Stimulated activated memory B cell treated with anti-CD40 and anti-IgM and Interleukin-4, amounts not matched to agents 10 μg/mL and 1 μg/mL and 100 μg/mL, for 72 hours (primary cell): ENCODE measurements at regions not wholly inside any gene's neighbourhood (a gene's known extent, or its start where the extent isn't known, plus 50 kb on each side); places are given as distances from the start of the nearest gene placed in this dataset.

Experiments
- ATAC-seq: fragments of 150-1000 bp; cut with Tn5 transposase; 2 replicates; pipeline ENCODE4 v1.10.0; 2021
- H3K27ac Mint-ChIP-seq: one replicate; pipeline ENCODE4 v1.8.0; 2022; ENCODE audit warnings: mild to moderate bottlenecking, mixed read lengths
- H3K27me3 Mint-ChIP-seq: one replicate; pipeline ENCODE4 v1.8.0; 2022; ENCODE audit warnings: mixed read lengths
- H3K36me3 Mint-ChIP-seq: one replicate; pipeline ENCODE4 v1.8.0; 2022; ENCODE audit warnings: mixed read lengths
- H3K4me1 Mint-ChIP-seq: one replicate; pipeline ENCODE4 v1.8.0; 2022; ENCODE audit warnings: mixed read lengths
- H3K4me3 Mint-ChIP-seq: one replicate; pipeline ENCODE4 v1.8.0; 2022; ENCODE audit warnings: mild to moderate bottlenecking, moderate library complexity, mixed read lengths
- H3K9me3 Mint-ChIP-seq: one replicate; pipeline ENCODE4 v1.8.0; 2022; ENCODE audit warnings: mixed read lengths

DNA sequence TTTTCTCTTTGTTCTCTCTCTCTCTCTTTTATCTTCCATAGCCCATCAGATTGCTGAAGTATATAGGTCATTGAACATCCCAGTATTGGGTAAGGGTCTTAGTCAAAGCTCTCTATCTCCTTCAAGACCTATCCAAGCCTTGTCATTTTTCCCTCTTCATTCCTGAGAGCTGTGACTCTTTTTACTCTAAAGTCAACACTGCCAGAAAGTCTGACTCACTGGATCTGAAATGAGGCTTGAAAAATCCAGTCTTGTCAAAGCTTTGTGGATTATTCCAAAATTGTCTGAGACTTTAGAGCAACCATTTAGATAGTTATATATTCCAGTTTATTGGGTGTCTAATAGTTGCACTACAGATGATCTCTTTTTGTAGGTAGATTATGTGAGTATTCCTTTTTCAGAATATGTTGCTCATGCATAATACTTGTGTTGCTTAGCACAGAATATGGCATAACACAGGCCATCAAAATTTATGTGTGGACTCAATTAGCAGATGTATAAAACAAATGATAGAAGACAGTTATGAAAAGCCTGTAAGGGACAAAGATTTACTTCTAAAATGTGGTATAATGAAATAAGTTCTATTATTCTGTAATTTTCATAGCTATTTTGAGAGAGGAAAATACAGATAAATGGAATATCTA lies 389.3 kb upstream of the PCDH9 start:
- H3K9me3 Mint-ChIP-seq: peaks cover 2% of the 10 kb centered on the region
- H3K36me3 Mint-ChIP-seq: no peaks in the 10 kb centered on the region
- no peak overlapping the region for H3K27ac Mint-ChIP-seq
- H3K4me3 Mint-ChIP-seq: no peak overlapping the region
- H3K27me3 Mint-ChIP-seq: no peaks in the 10 kb centered on the region
- ATAC-seq: no peak
- no peaks in the 10 kb centered on the region for H3K4me1 Mint-ChIP-seq

DNA sequence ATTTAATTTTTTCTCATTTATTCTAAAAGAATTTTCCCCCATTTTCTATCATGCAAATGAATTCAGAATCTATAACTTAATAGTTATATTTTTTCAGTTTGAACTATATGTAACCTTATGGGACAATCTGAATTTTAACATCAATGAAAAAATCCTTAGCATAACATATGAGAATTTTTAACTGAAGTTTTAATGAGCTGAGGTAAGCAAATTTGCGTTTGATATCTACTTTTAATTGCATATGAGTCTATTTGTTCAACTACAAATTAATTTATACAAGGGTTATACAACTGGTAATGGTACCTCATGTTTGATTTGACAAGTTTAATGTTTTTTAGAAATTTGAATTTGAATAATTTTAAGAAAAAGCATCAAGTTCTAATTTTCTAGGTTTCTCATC lies 384.4 kb upstream of the PCDH9 start:
- Mint-ChIP-seq H3K4me3 (no peak overlapping the region), H3K27me3 (no peaks in the 10 kb centered on the region), H3K9me3 (no peaks in the 10 kb centered on the region), H3K36me3 (no peaks in the 10 kb centered on the region), H3K27ac (no peak overlapping the region), H3K4me1 (no peaks in the 10 kb centered on the region)
- no peak for ATAC-seq

DNA sequence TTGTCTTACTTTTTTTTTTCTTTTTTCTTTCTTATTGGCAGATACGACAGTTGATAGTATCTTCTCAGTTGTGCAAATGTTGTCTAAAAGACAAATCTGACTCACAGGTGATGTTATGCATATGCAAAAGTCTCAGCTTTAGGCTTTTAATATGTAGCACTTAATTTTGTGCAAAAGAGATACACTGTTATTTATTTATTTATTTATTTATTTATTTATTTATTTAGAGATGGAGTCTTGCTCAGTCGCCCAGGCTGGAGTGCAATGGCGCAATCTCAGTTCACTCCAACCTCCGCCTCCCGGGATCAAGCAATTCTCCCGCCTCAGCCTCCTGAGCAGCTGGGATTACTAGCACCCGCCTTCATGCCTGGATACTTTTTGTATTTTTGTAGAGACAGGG lies 383.9 kb upstream of the PCDH9 start:
- Mint-ChIP-seq H3K36me3 (no peaks in the 10 kb centered on the region), H3K27ac (no peak overlapping the region), H3K4me3 (no peak overlapping the region), H3K9me3 (no peaks in the 10 kb centered on the region), H3K4me1 (no peaks in the 10 kb centered on the region), H3K27me3 (no peaks in the 10 kb centered on the region)
- no peak for ATAC-seq

DNA sequence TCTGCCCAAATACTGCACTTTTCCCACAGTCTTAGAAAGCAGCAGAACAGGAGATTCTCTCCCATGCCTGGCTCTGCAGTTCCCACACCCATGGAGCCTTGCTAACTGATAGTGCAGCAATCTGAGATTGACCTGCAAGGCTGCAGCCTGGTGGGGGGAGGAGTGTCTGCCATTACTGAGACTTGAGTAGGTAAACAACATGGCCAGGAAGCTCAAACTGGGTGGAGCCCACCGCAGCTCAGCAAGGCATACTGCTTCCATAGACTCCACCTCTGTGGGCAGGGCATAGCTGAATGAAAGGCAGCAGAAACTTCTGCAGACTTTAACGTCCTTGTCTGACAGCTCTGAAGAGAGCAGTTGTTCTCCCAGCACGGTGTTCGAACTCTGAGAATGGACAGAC lies 358.5 kb upstream of the PCDH9 start:
- no peaks in the 10 kb centered on the region for H3K36me3 Mint-ChIP-seq
- peaks cover 11% of the 10 kb centered on the region for H3K9me3 Mint-ChIP-seq
- no peaks in the 10 kb centered on the region for H3K4me1 Mint-ChIP-seq
- H3K27me3 Mint-ChIP-seq: no peaks in the 10 kb centered on the region
- no peak overlapping the region for H3K4me3 Mint-ChIP-seq
- H3K27ac Mint-ChIP-seq: no peak overlapping the region
- no peak for ATAC-seq

DNA sequence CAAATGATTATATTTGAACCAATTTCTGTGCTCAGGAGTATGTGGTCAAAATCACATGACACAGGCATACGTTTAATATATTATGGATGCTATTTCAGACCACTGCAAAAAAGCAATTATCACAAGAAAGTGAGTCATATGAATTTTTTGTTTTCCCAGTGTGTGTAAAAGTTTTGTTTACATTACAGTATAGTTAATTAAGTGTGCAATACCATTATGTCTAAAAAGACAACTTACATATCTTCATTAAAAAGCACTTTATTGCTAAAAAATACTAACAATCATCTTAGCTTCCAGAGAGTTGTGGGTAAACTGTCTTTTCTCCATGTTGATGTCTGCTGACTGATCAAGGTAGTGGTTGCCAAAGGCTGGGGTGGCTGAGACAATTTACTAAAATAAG lies 347.2 kb upstream of the PCDH9 start:
- Mint-ChIP-seq H3K36me3 (no peaks in the 10 kb centered on the region), H3K27me3 (no peaks in the 10 kb centered on the region), H3K4me1 (no peaks in the 10 kb centered on the region), H3K4me3 (no peak overlapping the region), H3K27ac (no peak overlapping the region), H3K9me3 (no peaks in the 10 kb centered on the region)
- ATAC-seq: no peak

DNA sequence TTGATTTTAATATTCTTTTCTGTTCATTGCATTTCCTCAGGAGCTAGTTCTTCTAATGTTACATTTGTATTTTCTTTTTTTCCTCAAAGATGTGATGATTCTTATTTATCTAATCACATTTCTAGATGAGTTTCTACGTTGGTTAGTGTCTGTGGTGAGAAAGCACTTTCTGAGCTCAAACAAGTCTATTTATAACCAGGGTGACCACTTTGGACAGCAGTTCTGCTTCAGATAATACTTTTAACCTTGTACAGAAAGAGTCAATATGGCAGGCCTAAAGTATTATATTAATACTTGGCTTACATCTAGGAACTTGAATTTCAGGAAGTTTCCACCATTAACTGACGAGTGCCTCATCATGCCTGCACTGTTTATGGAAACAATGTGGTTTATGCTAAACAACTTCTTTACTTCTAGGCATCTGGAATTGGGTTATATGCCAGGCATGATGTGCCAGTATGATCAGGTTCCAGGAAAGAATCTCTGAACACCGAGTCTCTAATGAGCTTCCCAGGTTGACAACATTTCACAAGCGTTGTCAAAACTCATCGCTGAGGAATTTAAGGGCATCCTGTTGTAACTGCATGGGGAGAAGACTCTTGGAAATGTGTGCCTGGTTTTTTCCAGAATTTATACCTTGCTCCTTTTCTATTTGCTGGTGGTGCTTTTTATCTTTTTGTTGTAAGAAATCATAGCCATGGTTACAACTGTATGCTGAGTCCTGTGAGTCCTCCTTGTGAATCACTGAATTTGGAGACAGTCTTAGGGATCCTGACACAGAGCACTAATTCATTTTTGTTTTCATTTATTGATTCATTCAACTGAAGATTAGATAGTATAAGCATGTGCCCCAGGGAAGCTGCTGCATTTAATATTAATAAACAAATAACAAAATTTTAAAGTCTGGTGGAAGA lies 344.4 kb upstream of the PCDH9 start:
- ATAC-seq: no peak
- Mint-ChIP-seq H3K4me3 (no peak overlapping the region), H3K27me3 (no peaks in the 10 kb centered on the region), H3K36me3 (no peaks in the 10 kb centered on the region), H3K4me1 (no peaks in the 10 kb centered on the region), H3K27ac (no peak overlapping the region), H3K9me3 (no peaks in the 10 kb centered on the region)

DNA sequence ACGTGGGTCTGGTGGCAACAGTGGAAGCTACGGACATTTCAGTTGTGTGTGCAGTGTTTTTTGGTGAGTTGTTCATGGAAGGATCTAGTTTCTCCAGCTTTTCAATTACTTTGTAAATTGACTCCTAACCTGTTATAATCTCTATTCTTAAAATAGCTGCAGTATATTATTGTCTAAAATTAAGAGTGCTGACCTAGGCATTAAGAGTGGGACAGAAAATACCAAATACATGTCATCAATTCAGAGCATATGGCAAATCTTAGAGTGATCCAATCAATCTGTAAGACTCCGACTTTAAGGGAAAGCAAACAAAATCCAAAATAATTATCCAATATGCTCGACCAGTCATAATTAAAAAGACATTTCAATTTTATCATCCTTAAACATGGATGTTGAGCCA lies 338.1 kb upstream of the PCDH9 start:
- H3K36me3 Mint-ChIP-seq: no peaks in the 10 kb centered on the region
- H3K27ac Mint-ChIP-seq: no peak overlapping the region
- H3K9me3 Mint-ChIP-seq: peaks cover 2% of the 10 kb centered on the region
- no peak for ATAC-seq
- no peaks in the 10 kb centered on the region for H3K4me1 Mint-ChIP-seq
- no peaks in the 10 kb centered on the region for H3K27me3 Mint-ChIP-seq
- no peak overlapping the region for H3K4me3 Mint-ChIP-seq

DNA sequence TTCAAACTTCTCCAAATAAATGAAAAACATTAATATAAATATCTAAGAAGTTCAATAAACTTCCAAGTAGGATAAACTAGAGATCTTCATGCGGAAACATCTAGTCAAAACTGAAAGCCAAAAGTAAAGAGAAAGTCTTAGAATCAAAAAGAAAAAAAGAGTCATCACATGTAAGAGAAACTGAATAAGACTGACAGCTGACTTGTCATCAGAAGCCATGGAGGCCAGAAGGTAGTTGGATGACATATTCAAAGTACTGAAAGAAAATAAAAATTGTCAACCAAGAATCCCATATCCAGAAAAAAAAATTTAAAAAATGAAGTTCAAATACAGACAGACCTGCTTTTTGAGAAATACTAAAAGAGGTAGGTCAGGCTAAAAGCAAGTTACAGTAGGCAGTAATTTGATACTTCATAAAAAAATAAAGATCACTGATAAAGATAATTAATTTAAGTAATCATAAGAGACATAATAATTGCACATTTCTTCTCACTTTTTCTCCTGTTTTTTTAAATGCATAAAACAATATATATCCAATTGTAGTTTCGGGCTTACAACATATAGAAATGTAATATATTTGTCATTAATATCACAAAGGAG lies 327.6 kb upstream of the PCDH9 start:
- H3K36me3 Mint-ChIP-seq: no peaks in the 10 kb centered on the region
- H3K9me3 Mint-ChIP-seq: peaks cover 10% of the 10 kb centered on the region
- H3K27ac Mint-ChIP-seq: no peak overlapping the region
- no peak overlapping the region for H3K4me3 Mint-ChIP-seq
- no peaks in the 10 kb centered on the region for H3K27me3 Mint-ChIP-seq
- no peak for ATAC-seq
- H3K4me1 Mint-ChIP-seq: no peaks in the 10 kb centered on the region

DNA sequence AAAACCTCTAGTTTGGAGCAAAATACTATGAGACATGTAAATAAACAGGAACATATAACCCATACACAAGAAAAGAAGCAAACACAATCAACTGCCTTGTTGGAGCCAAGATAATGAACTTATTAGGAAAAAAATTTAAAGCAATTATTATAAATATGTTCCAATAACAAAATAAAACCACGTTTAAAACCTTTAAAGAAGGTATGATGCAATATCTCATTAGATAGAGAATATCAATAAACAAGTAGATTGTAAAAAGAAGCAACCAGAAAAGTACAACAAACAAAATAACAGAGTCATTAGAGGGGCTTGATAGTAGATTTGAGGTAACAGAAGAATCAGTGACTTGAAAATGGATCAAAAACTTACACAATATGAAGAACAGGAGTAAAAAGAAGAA lies 327.0 kb upstream of the PCDH9 start:
- Mint-ChIP-seq H3K27ac (no peak overlapping the region), H3K4me3 (no peak overlapping the region), H3K27me3 (no peaks in the 10 kb centered on the region), H3K9me3 (peaks cover 10% of the 10 kb centered on the region), H3K4me1 (no peaks in the 10 kb centered on the region), H3K36me3 (no peaks in the 10 kb centered on the region)
- ATAC-seq: no peak

DNA sequence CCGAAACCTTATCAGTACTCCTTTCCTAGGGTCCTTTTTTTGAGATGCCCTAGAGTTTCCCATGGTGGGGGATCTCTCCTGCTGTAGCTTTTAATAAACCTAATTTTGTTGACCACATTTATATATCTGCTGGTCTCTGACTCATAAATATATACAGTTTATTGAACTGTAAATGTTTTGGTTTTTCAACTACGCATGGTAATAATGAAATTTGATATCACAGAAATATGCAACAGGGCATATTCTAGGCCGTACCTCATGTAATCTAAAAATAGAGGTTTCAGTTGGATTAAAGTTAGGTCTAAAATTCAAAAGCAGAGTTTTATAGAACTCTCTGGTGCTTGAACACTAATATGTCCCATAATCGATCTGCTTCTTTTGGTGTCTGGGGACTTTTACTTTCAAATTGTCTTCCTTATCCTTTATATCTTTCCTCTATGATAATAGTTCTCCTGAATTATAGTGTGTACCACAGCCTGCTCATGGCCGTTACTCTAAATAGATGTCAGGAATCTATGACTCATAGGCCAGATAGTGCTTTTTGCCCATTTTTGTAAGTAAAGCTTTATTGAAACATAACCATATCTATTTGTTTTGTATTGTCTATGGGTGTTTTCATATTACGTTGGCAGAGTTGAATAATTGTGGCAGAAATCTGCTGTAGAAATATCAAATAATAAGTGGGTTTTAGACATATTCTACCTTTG lies 324.8 kb upstream of the PCDH9 start:
- H3K27ac Mint-ChIP-seq: no peak overlapping the region
- H3K4me1 Mint-ChIP-seq: no peaks in the 10 kb centered on the region
- H3K9me3 Mint-ChIP-seq: peaks cover 10% of the 10 kb centered on the region
- no peaks in the 10 kb centered on the region for H3K36me3 Mint-ChIP-seq
- no peak for ATAC-seq
- no peaks in the 10 kb centered on the region for H3K27me3 Mint-ChIP-seq
- H3K4me3 Mint-ChIP-seq: no peak overlapping the region

DNA sequence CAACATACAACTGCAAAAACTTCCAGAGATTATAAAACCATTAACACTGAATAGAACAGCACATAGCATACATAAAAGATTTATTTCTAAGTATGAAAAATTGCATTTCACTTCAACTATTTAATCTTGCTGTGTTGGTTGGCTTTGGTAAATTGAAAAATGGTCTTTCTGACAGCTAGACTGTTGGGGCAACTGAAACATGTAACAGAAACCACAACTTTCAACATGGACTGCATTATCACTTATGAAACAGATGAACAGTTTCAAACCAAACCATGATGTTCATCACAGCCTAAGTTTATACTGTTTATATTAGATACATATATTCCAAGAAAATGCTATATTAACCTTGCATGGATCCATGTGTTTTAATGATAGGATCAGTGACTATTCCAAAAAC lies 324.1 kb upstream of the PCDH9 start:
- H3K9me3 Mint-ChIP-seq: peaks cover 10% of the 10 kb centered on the region
- no peaks in the 10 kb centered on the region for H3K27me3 Mint-ChIP-seq
- no peaks in the 10 kb centered on the region for H3K36me3 Mint-ChIP-seq
- H3K4me3 Mint-ChIP-seq: no peak overlapping the region
- no peak for ATAC-seq
- H3K27ac Mint-ChIP-seq: no peak overlapping the region
- no peaks in the 10 kb centered on the region for H3K4me1 Mint-ChIP-seq

DNA sequence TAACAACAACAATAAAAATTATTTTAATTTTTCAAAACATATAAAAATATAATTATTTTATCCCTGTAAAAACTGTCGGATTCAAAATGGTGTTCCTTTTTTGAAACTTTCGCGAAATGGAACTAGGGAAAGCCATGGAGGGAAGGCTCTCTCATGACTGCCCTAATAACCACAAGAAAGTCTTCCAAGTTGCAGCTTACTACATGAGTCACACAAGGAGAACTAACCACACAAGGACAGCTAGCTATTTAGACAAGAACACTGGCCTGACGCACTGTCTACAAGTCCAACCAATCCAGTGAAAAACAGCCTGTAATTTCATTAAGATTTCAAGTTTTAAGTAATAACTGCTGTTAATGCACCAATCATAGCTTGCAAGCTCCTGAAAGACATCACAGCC lies 319.2 kb upstream of the PCDH9 start:
- Mint-ChIP-seq H3K9me3 (no peaks in the 10 kb centered on the region), H3K27ac (no peak overlapping the region), H3K4me3 (no peak overlapping the region), H3K36me3 (no peaks in the 10 kb centered on the region), H3K27me3 (no peaks in the 10 kb centered on the region), H3K4me1 (no peaks in the 10 kb centered on the region)
- ATAC-seq: no peak

DNA sequence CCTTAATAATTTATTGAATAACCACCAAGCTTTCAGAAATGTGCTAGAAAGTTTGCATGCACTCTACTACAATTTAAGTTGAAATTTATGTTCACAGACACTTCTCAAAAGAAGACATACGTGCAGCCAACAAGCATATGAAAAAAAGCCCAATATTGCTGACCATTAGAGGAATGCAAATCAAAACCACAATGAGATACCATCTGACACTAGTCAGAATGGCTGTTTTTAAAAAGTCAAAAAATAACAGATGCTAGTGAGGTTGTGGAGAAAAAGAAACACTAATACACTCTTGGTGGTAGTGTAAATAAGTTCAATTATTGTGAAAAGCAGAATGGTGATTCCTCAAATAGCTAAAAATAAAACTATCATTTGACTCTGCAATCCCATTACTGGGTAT lies 308.8 kb upstream of the PCDH9 start:
- Mint-ChIP-seq H3K9me3 (peaks cover 12% of the 10 kb centered on the region), H3K4me1 (no peaks in the 10 kb centered on the region), H3K27me3 (no peaks in the 10 kb centered on the region), H3K36me3 (no peaks in the 10 kb centered on the region), H3K27ac (no peak overlapping the region), H3K4me3 (no peak overlapping the region)
- ATAC-seq: no peak

DNA sequence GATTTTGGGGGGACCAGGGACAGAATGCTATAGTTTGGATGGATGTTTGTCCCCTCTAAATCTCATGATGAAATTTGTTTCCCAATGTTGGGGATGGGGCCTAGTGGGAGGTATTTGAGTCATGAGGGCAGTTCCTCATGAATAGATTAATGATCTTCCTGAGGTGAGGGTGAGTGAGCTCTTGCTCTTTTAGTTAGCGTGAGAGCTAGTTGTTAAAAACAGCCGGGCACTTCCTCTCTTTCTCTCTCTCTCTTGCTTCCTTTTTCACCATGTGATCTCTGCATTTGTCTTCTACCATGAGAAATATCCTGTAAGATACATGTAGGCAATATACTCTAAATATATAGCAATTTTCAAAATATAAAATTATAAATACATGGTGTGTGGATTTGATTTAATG lies 290.8 kb upstream of the PCDH9 start:
- no peaks in the 10 kb centered on the region for H3K4me1 Mint-ChIP-seq
- no peak for ATAC-seq
- H3K4me3 Mint-ChIP-seq: no peak overlapping the region
- no peaks in the 10 kb centered on the region for H3K9me3 Mint-ChIP-seq
- H3K27ac Mint-ChIP-seq: no peak overlapping the region
- H3K27me3 Mint-ChIP-seq: no peaks in the 10 kb centered on the region
- H3K36me3 Mint-ChIP-seq: no peaks in the 10 kb centered on the region

DNA sequence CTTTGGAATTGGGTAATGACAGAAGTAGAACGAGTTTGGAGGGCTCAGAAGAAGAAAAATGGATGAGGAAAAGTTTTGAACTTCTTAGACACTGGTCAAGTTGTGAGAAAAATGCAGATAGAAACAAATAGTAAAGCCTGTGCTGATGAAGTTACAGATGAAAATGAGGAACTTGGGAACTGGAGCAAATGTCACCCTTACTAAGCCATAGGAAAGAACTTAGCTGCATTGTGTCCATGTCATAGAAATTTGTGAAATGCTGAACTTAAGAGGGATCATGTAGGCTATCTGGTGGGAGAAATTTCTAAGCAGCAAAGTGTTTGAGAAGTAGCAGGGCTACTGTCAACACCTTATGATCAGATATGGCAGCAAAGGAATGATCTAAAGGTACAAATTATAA lies 289.2 kb upstream of the PCDH9 start:
- H3K36me3 Mint-ChIP-seq: no peaks in the 10 kb centered on the region
- no peaks in the 10 kb centered on the region for H3K27me3 Mint-ChIP-seq
- no peak for ATAC-seq
- no peak overlapping the region for H3K4me3 Mint-ChIP-seq
- no peak overlapping the region for H3K27ac Mint-ChIP-seq
- H3K4me1 Mint-ChIP-seq: no peaks in the 10 kb centered on the region
- H3K9me3 Mint-ChIP-seq: no peaks in the 10 kb centered on the region
